ENCODE measurements at regions not wholly inside any gene's neighbourhood (a gene's known extent, or its start where the extent isn't known, plus 50 kb on each side); places are given as distances from the start of the nearest gene placed in this dataset.

GRCh38 chr6:133754298-133754697 is 134.6 kb upstream of the TCF21 start:
- H3K36me3 ChIP-seq (ENCODE audit: control insufficient read depth, insufficient read depth, low read length): no peaks in the 10 kb centered on the region
- peaks cover 9% of the 10 kb centered on the region for H3K4me1 ChIP-seq (ENCODE audit: control insufficient read depth, insufficient read depth, low read length)
- dilution Hi-C loops (cut with HindIII; ENCODE audit: low sequenced_read_pairs, unreplicated experiment): no loop called here
- BruUV-seq (replicated peaks): no TSS peak
- intact Hi-C loops (cut with micrococcal nuclease): no loop called here
- no CpG with 5 or more reads among the region's 1 CpG for WGBS, 2 experiments (ENCODE audit: extremely low coverage in 2 of 2, insufficient read length in 1 of 2)
- in situ Hi-C loops (cut with MboI; ENCODE audit: low sequenced_read_pairs): no loop called here
- no peak overlapping the region for H4K91ac ChIP-seq (ENCODE audit: insufficient read depth, low read depth, low read length)
- no peak overlapping the region for H3K4me2 ChIP-seq (ENCODE audit: low read depth, low read length)
- no peak overlapping the region for H2AFZ ChIP-seq (replicated peaks; ENCODE audit: low read length, poor library complexity)
- H4K5ac ChIP-seq (ENCODE audit: low read depth, low read length): no peak overlapping the region
- no peak overlapping the region for H2BK5ac ChIP-seq (ENCODE audit: low read depth, low read length, poor library complexity, severe bottlenecking)
- ChIA-PET POLR2A (ENCODE audit: unreplicated experiment) (no interaction called here), CTCF (no interaction called here)
- no peak overlapping the region for H2BK20ac ChIP-seq (ENCODE audit: low read depth, low read length)
- H3K79me1 ChIP-seq (ENCODE audit: low read depth in 1 of 2, low read length in 2 of 2): no peaks in the 10 kb centered on the region
- TF ChIP-seq MAZ (IDR thresholded peaks at IDR 0.05; ENCODE audit: borderline replicate concordance, low read depth, low read length): no peak
- TF ChIP-seq SMC3 (IDR thresholded peaks at IDR 0.05; ENCODE audit: low read depth, low read length): no peak
- TF ChIP-seq USF2 (IDR thresholded peaks at IDR 0.05; ENCODE audit: low read depth, low read length): no peak
- no peak for TF ChIP-seq CEBPB (IDR thresholded peaks at IDR 0.05; ENCODE audit: low read depth, low read length)
- no peak for TF ChIP-seq MAFK (IDR thresholded peaks at IDR 0.05; ENCODE audit: low read depth, low read length)
- TF ChIP-seq POLR2A (IDR thresholded peaks at IDR 0.05; ENCODE audit: low read depth, low read length): no peak
- TF ChIP-seq RCOR1 (IDR thresholded peaks at IDR 0.05; ENCODE audit: insufficient replicate concordance, low read length): no peak
- TF ChIP-seq, protein P1, sequence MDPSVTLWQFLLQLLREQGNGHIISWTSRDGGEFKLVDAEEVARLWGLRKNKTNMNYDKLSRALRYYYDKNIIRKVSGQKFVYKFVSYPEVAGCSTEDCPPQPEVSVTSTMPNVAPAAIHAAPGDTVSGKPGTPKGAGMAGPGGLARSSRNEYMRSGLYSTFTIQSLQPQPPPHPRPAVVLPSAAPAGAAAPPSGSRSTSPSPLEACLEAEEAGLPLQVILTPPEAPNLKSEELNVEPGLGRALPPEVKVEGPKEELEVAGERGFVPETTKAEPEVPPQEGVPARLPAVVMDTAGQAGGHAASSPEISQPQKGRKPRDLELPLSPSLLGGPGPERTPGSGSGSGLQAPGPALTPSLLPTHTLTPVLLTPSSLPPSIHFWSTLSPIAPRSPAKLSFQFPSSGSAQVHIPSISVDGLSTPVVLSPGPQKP (IDR thresholded peaks at IDR 0.05; ENCODE audit: borderline replicate concordance, low read depth, low read length): no peak
- TF ChIP-seq RFX5 (IDR thresholded peaks at IDR 0.05; ENCODE audit: low read depth, low read length): no peak
- H4K8ac ChIP-seq (ENCODE audit: low read depth in 2 of 2, low read length in 2 of 2): no peak overlapping the region
- H3K56ac ChIP-seq (ENCODE audit: extremely low read depth, insufficient read depth, low read length): no peak overlapping the region
- H3K27ac ChIP-seq (ENCODE audit: insufficient read depth, low read length): no peak overlapping the region
- no peak overlapping the region for H3K4me3 ChIP-seq (ENCODE audit: insufficient read depth, low read depth, low read length)
- DNase-seq (no peak), ATAC-seq (ENCODE audit: low read depth) (no peak)
- no peak overlapping the region for H3K14ac ChIP-seq (replicated peaks; ENCODE audit: low read depth, low read length)
- H3K27me3 ChIP-seq (ENCODE audit: control insufficient read depth, insufficient read depth, low read length): no peaks in the 10 kb centered on the region
- H2BK15ac ChIP-seq (ENCODE audit: low read depth, low read length): no peak overlapping the region
- no peak overlapping the region for H2AK5ac ChIP-seq (ENCODE audit: low read depth, low read length)
- H3K9me3 ChIP-seq (ENCODE audit: control insufficient read depth, insufficient read depth, low read length): no peaks in the 10 kb centered on the region
- no peak overlapping the region; the same call in 1 of the 2 replicates for H2BK120ac ChIP-seq (ENCODE audit: low read depth, low read length)
- no peak overlapping the region for H3K9ac ChIP-seq (ENCODE audit: low read depth, low read length)
- H4K20me1 ChIP-seq (ENCODE audit: insufficient read depth, low read length): no peaks in the 10 kb centered on the region
- no peak overlapping the region for H3K4ac ChIP-seq (ENCODE audit: low read depth, low read length)
- no peaks in the 10 kb centered on the region for H3K9me1 ChIP-seq (ENCODE audit: insufficient read depth, low read length)
- H3K23ac ChIP-seq (ENCODE audit: low read depth, low read length): no peak overlapping the region
- H2AK9ac ChIP-seq (replicated peaks; ENCODE audit: low read depth, low read length, poor library complexity): no peak overlapping the region
- H3K18ac ChIP-seq (ENCODE audit: low read depth, low read length): no peak overlapping the region

All from IMR-90 (cell line).